Astrocyte (in vitro differentiated cells and primary cell): ENCODE measurements at regions not wholly inside any gene's neighbourhood (a gene's known extent, or its start where the extent isn't known, plus 50 kb on each side); places are given as distances from the start of the nearest gene placed in this dataset.
"Not testable (repeated sequence)": the region's sequence is repeated elsewhere in the genome, so short reads cannot be mapped to it uniquely, and the experiment has no call there.

Source experiments
- CTCF ChIP-seq: IDR thresholded peaks from 2 replicates; pipeline ENCODE4 v1.5.1; 2011; ENCODE audit warnings: low read depth, mild to moderate bottlenecking, inconsistent platforms, low read length, moderate library complexity; ENCODE audit not compliant: insufficient read depth
- EZH2 ChIP-seq: IDR thresholded peaks from 2 replicates; pipeline ENCODE4 v1.6.1; 2012; ENCODE audit warnings: mild to moderate bottlenecking, low read length, inconsistent platforms; ENCODE audit not compliant: insufficient read depth

GRCh38 chr21:35466681-35467080, 417.6 kb upstream of the RUNX1 start:
- TF ChIP-seq EZH2, CTCF: not testable (repeated sequence)
